ENCODE measurements at regions not wholly inside any gene's neighbourhood (a gene's known extent, or its start where the extent isn't known, plus 50 kb on each side); places are given as distances from the start of the nearest gene placed in this dataset.

DNA sequence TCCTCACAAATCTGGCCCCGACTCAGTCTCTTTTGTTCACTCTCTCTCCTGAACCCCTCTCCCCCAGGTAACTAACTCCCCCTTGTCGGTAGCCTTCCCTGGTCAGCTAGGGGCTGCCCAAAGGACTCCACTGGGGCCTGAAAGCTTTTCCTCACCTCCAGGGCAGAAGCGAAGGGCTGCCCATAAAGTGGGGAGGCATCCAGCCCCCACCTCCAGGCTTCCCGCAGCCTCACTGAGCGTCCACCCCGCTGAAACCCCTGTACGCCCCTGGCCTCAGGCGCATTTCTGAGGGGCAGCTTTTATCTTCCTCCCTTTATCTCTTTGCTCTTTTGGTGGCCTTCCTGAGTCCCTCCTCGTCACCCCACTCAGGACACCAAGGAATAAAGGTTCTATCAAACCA lies 249.3 kb downstream of the CYP26B1 start:
- CTCF ChIA-PET (ENCODE audit: low intra/inter-chr PET ratio, low total read pairs), result no interaction called here
- ATAC-seq, result no peak

DNA sequence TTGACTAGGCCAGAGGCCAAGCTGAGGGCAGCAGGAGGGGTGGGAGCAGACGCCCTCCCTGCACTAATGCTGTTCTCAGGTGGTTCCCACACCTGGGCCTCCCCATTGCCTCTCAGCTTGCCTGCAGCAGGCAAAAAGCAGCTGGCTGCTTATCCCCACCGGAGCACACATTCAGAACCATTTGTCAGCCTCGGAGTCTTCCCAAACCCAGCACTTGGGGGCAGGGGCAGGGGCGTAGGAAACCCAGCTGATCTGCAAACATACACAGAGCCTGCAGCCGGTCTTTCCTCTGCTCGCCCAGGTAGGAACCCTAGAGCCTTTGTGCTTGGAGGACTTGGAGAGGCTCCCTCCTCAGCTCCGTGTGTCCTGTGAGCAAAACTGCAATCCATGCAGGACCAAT lies 249.8 kb downstream of the CYP26B1 start:
- Histone ChIP-seq H3K9ac (ENCODE audit: insufficient read depth, low read depth, low read length) (no peak overlapping the region), H4K20me1 (ENCODE audit: insufficient read depth, low read length) (no peaks in the 10 kb centered on the region), H3K36me3 (replicated peaks in 1 of 2; ENCODE audit: control insufficient read depth in 1 of 2, insufficient read depth in 2 of 2, low read length in 2 of 2) (no peaks in the 10 kb centered on the region), H3K4me3 (replicated peaks in 1 of 3; ENCODE audit: insufficient read depth in 1 of 3, low read depth in 2 of 3, low read length in 3 of 3) (no peak overlapping the region), H3K4me1 (ENCODE audit: insufficient read depth, low read length) (no peaks in the 10 kb centered on the region), H3K9me3 (ENCODE audit: low read length) (no peaks in the 10 kb centered on the region), H2AFZ (ENCODE audit: low read length) (no peak overlapping the region), H3K4me2 (ENCODE audit: low read depth, low read length) (no peak overlapping the region), H3K79me2 (ENCODE audit: insufficient read depth, low read length) (no peaks in the 10 kb centered on the region), H3K27me3 (ENCODE audit: control insufficient read depth in 1 of 2, insufficient read depth in 2 of 2, low read length in 2 of 2) (peaks cover 14 to 66% of the 10 kb centered on the region in 2 experiments), H3K27ac (ENCODE audit: extremely low read length, insufficient read depth, low read length) (no peak overlapping the region)
- TF ChIP-seq SIX1 (CRISPR knock-in tag; IDR thresholded peaks at IDR 0.05; ENCODE audit: borderline replicate concordance) (no peak), ZNF746 (CRISPR knock-in tag; IDR thresholded peaks at IDR 0.05) (no peak), MAFF (IDR thresholded peaks at IDR 0.05; ENCODE audit: low read depth, low read length) (no peak), ZNF260 (CRISPR knock-in tag; IDR thresholded peaks at IDR 0.05; ENCODE audit: borderline replicate concordance, low read depth) (no peak), ZFP36 (IDR thresholded peaks at IDR 0.05; ENCODE audit: borderline replicate concordance, low read depth, low read length, partially characterized antibody) (no peak)
- TF ChIP-seq, protein P1, sequence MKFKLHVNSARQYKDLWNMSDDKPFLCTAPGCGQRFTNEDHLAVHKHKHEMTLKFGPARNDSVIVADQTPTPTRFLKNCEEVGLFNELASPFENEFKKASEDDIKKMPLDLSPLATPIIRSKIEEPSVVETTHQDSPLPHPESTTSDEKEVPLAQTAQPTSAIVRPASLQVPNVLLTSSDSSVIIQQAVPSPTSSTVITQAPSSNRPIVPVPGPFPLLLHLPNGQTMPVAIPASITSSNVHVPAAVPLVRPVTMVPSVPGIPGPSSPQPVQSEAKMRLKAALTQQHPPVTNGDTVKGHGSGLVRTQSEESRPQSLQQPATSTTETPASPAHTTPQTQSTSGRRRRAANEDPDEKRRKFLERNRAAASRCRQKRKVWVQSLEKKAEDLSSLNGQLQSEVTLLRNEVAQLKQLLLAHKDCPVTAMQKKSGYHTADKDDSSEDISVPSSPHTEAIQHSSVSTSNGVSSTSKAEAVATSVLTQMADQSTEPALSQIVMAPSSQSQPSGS (CRISPR knock-in tag; IDR thresholded peaks at IDR 0.05), result no peak
- TF ChIP-seq, protein P2, sequence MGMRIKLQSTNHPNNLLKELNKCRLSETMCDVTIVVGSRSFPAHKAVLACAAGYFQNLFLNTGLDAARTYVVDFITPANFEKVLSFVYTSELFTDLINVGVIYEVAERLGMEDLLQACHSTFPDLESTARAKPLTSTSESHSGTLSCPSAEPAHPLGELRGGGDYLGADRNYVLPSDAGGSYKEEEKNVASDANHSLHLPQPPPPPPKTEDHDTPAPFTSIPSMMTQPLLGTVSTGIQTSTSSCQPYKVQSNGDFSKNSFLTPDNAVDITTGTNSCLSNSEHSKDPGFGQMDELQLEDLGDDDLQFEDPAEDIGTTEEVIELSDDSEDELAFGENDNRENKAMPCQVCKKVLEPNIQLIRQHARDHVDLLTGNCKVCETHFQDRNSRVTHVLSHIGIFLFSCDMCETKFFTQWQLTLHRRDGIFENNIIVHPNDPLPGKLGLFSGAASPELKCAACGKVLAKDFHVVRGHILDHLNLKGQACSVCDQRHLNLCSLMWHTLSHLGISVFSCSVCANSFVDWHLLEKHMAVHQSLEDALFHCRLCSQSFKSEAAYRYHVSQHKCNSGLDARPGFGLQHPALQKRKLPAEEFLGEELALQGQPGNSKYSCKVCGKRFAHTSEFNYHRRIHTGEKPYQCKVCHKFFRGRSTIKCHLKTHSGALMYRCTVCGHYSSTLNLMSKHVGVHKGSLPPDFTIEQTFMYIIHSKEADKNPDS (CRISPR knock-in tag; IDR thresholded peaks at IDR 0.05), result no peak
- TF ChIP-seq, protein P3, sequence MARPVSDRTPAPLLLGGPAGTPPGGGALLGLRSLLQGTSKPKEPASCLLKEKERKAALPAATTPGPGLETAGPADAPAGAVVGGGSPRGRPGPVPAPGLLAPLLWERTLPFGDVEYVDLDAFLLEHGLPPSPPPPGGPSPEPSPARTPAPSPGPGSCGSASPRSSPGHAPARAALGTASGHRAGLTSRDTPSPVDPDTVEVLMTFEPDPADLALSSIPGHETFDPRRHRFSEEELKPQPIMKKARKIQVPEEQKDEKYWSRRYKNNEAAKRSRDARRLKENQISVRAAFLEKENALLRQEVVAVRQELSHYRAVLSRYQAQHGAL (CRISPR knock-in tag; IDR thresholded peaks at IDR 0.05; ENCODE audit: not compliant biosample characterization), result no peak
- in situ Hi-C loops (cut with HindIII; ENCODE audit: extremely low pct_ligation_motif_present, low pct_unique_long_range_greater_than_20kb) (no loop called here), intact Hi-C loops (cut with micrococcal nuclease; ENCODE audit: unreplicated experiment) (loop anchor here (5.0 kb wide), 1 partner anchor 236 kb away; no protein-coding TSS in a partner anchor)
- POLR2A ChIA-PET, result no interaction called here
- no peak for DNase-seq (ENCODE audit: low spot score)
- BruUV-seq (replicated peaks), result no TSS peak
- CTCF ChIA-PET (ENCODE audit: low intra/inter-chr PET ratio, low total read pairs), result no interaction called here
- no peak; the same call in 2 of the 3 replicates for ATAC-seq
- 21% methylated on average over 4 of the region's 7 CpGs for WGBS (ENCODE audit: low lambda C conversion rate)
- FAIRE-seq, result no peak

More for the DNA sequence above, 249.3 kb downstream of the CYP26B1 start:
- no peak overlapping the region for H3K4me2 ChIP-seq (ENCODE audit: low read depth, low read length)
- no peaks in the 10 kb centered on the region for H3K4me1 ChIP-seq (ENCODE audit: insufficient read depth, low read length)
- POLR2A ChIA-PET, result no interaction called here
- intact Hi-C loops (cut with micrococcal nuclease; ENCODE audit: unreplicated experiment) (loop anchor here (5.0 kb wide), 1 partner anchor 236 kb away; no protein-coding TSS in a partner anchor), in situ Hi-C loops (cut with HindIII; ENCODE audit: extremely low pct_ligation_motif_present, low pct_unique_long_range_greater_than_20kb) (no loop called here)
- H3K9ac ChIP-seq (ENCODE audit: insufficient read depth, low read depth, low read length), result no peak overlapping the region
- no peak overlapping the region for H3K27ac ChIP-seq (ENCODE audit: extremely low read length, insufficient read depth, low read length)
- H3K36me3 ChIP-seq (replicated peaks in 1 of 2; ENCODE audit: control insufficient read depth in 1 of 2, insufficient read depth in 2 of 2, low read length in 2 of 2), result no peaks in the 10 kb centered on the region
- H3K4me3 ChIP-seq (replicated peaks in 1 of 3; ENCODE audit: insufficient read depth in 1 of 3, low read depth in 2 of 3, low read length in 3 of 3), result no peak overlapping the region
- no TSS peak for BruUV-seq (replicated peaks)
- 41% methylated on average over 9 of the region's 9 CpGs for WGBS (ENCODE audit: low lambda C conversion rate)
- no peaks in the 10 kb centered on the region for H4K20me1 ChIP-seq (ENCODE audit: insufficient read depth, low read length)
- no peak overlapping the region for H2AFZ ChIP-seq (ENCODE audit: low read length)
- TF ChIP-seq MXI1 (IDR thresholded peaks at IDR 0.05; ENCODE audit: borderline replicate concordance, low read depth, low read length) (no peak), ZFP82 (CRISPR knock-in tag; IDR thresholded peaks at IDR 0.05; ENCODE audit: borderline replicate concordance) (no peak), ZNF274 (CRISPR knock-in tag; IDR thresholded peaks at IDR 0.05) (no peak), SP140L (CRISPR knock-in tag; IDR thresholded peaks at IDR 0.05; ENCODE audit: borderline replicate concordance) (no peak), ZNF12 (CRISPR knock-in tag; IDR thresholded peaks at IDR 0.05) (no peak)
- TF ChIP-seq, protein P4, sequence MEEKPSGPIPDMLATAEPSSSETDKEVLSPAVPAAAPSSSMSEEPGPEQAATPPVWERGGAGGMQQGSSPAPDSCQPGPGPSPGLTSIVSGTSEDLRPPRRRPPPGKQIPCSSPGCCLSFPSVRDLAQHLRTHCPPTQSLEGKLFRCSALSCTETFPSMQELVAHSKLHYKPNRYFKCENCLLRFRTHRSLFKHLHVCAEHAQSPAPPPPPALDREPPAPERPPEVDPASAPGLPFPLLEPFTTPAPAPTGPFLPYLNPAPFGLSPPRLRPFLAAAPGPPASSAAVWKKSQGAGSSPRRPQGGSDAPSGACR (CRISPR knock-in tag; IDR thresholded peaks at IDR 0.05), result no peak
- TF ChIP-seq, protein P5, sequence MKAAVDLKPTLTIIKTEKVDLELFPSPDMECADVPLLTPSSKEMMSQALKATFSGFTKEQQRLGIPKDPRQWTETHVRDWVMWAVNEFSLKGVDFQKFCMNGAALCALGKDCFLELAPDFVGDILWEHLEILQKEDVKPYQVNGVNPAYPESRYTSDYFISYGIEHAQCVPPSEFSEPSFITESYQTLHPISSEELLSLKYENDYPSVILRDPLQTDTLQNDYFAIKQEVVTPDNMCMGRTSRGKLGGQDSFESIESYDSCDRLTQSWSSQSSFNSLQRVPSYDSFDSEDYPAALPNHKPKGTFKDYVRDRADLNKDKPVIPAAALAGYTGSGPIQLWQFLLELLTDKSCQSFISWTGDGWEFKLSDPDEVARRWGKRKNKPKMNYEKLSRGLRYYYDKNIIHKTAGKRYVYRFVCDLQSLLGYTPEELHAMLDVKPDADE (CRISPR knock-in tag; IDR thresholded peaks at IDR 0.05), result no peak
- FAIRE-seq, result no peak
- no peaks in the 10 kb centered on the region for H3K79me2 ChIP-seq (ENCODE audit: insufficient read depth, low read length)
- peaks cover 14 to 60% of the 10 kb centered on the region in 2 experiments for H3K27me3 ChIP-seq (ENCODE audit: control insufficient read depth in 1 of 2, insufficient read depth in 2 of 2, low read length in 2 of 2)
- no peak for DNase-seq (ENCODE audit: low spot score)
- no peaks in the 10 kb centered on the region for H3K9me3 ChIP-seq (ENCODE audit: low read length)

All from HepG2 (cell line).